Uterus (tissue), 2 donors: ENCODE measurements at regions not wholly inside any gene's neighbourhood (a gene's known extent, or its start where the extent isn't known, plus 50 kb on each side); places are given as distances from the start of the nearest gene placed in this dataset.

Experiments used
- POLR2A ChIP-seq, 2 donors: fragments of 450-650 bp; IDR thresholded peaks; one replicate each; pipeline ENCODE4 v1.6.1; 2016; ENCODE audit warnings: antibody characterized with exemption in 2 of 2, mild to moderate bottlenecking in 1 of 2, moderate library complexity in 1 of 2
- TF ChIP-seq, protein P1 (sequence below), 4 experiments: fragments of 200-600 bp in 2 of 4; fragments of 450-650 bp in 2 of 4; sonication (generic) in 2 of 4; IDR thresholded peaks; one replicate each; pipeline ENCODE4 v1.5.1; 2016 to 2019; ENCODE audit warnings: antibody characterized with exemption in 4 of 4, mild to moderate bottlenecking in 2 of 4, moderate library complexity in 1 of 4

DNA sequence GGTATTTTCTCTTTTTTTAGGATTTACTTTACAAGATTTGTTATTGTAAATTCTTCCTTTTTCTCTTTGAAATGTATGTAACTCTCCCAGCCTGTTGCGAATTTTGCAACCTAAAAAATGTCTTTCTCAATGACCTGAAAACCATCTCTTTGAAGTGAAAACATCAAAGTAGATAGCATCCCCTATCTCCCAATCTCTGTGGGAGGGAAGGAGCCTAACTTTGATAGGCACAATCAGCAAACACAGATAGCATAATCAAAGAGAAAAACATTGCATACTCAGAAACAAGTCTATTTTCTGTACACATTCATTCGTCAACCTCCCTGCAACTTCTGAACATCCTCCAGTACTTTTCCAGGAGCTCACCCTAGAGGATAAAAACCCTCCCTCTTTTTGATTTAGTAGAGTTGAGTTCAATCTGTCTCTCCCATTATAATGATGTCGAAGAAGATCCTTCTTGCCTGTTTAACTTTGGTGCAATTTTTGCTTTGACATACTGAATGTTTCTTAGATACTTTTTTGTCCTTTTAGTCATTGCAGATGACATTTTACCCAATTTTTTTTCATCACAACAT, 849.2 kb upstream of the LRFN5 start:
- TF ChIP-seq, protein P1, sequence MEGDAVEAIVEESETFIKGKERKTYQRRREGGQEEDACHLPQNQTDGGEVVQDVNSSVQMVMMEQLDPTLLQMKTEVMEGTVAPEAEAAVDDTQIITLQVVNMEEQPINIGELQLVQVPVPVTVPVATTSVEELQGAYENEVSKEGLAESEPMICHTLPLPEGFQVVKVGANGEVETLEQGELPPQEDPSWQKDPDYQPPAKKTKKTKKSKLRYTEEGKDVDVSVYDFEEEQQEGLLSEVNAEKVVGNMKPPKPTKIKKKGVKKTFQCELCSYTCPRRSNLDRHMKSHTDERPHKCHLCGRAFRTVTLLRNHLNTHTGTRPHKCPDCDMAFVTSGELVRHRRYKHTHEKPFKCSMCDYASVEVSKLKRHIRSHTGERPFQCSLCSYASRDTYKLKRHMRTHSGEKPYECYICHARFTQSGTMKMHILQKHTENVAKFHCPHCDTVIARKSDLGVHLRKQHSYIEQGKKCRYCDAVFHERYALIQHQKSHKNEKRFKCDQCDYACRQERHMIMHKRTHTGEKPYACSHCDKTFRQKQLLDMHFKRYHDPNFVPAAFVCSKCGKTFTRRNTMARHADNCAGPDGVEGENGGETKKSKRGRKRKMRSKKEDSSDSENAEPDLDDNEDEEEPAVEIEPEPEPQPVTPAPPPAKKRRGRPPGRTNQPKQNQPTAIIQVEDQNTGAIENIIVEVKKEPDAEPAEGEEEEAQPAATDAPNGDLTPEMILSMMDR (IDR thresholded peaks at IDR 0.05): no peak
- no peak for TF ChIP-seq POLR2A (IDR thresholded peaks at IDR 0.05)
